ENCODE measurements at regions not wholly inside any gene's neighbourhood (a gene's known extent, or its start where the extent isn't known, plus 50 kb on each side); places are given as distances from the start of the nearest gene placed in this dataset.

GRCh38 chr6:67757465-67758033 lies 877.5 kb upstream of the ADGRB3 start:
- Histone ChIP-seq H3K27ac (ENCODE audit: insufficient read depth in 1 of 2, low read depth in 1 of 2, low read length in 2 of 2, poor library complexity in 1 of 2, severe bottlenecking in 2 of 2) (no peak overlapping the region), H3K9me3 (ENCODE audit: control extremely low read depth in 1 of 5, control insufficient read depth in 4 of 5, insufficient read depth in 2 of 5, low read depth in 1 of 5, low read length in 4 of 5) (peaks cover 0 to 3% (median 0%) of the 10 kb centered on the region in 5 experiments), H3K27me3 (replicated peaks in 2 of 5; ENCODE audit: control insufficient read depth in 4 of 5, insufficient read depth in 5 of 5, low read length in 4 of 5) (no peaks in the 10 kb centered on the region), H3K4me1 (ENCODE audit: control extremely low read depth in 1 of 4, control insufficient read depth in 4 of 4, insufficient read depth in 4 of 4, low read length in 3 of 4) (no peaks in the 10 kb centered on the region), H3K36me3 (ENCODE audit: control insufficient read depth in 4 of 4, insufficient read depth in 4 of 4, low read length in 3 of 4) (no peaks in the 10 kb centered on the region), H3K4me3 (ENCODE audit: control insufficient read depth in 1 of 7, extremely low read depth in 1 of 7, insufficient read depth in 4 of 7, low read depth in 2 of 7, low read length in 6 of 7) (no peak overlapping the region)
- DNase-seq: no peak
- ChIA-PET CTCF (no interaction called here), POLR2A (no interaction called here)
- 91% methylated on average over 3 of the region's 3 CpGs for WGBS (ENCODE audit: insufficient coverage)

GRCh38 chr6:67748521-67748920 lies 886.6 kb upstream of the ADGRB3 start:
- Histone ChIP-seq H3K27me3 (replicated peaks in 2 of 5; ENCODE audit: control insufficient read depth in 4 of 5, insufficient read depth in 5 of 5, low read length in 4 of 5) (no peaks in the 10 kb centered on the region), H3K27ac (ENCODE audit: insufficient read depth in 1 of 2, low read depth in 1 of 2, low read length in 2 of 2, poor library complexity in 1 of 2, severe bottlenecking in 2 of 2) (no peak overlapping the region), H3K4me1 (ENCODE audit: control extremely low read depth in 1 of 4, control insufficient read depth in 4 of 4, insufficient read depth in 4 of 4, low read length in 3 of 4) (no peaks in the 10 kb centered on the region), H3K9me3 (ENCODE audit: control extremely low read depth in 1 of 5, control insufficient read depth in 4 of 5, insufficient read depth in 2 of 5, low read depth in 1 of 5, low read length in 4 of 5) (no peaks in the 10 kb centered on the region), H3K4me3 (ENCODE audit: control insufficient read depth in 1 of 7, extremely low read depth in 1 of 7, insufficient read depth in 4 of 7, low read depth in 2 of 7, low read length in 6 of 7) (no peak overlapping the region), H3K36me3 (ENCODE audit: control insufficient read depth in 4 of 4, insufficient read depth in 4 of 4, low read length in 3 of 4) (no peaks in the 10 kb centered on the region)
- WGBS (ENCODE audit: insufficient coverage): no CpG with 5 or more reads among the region's 1 CpG
- ChIA-PET POLR2A (no interaction called here), CTCF (no interaction called here)
- no peak for DNase-seq

- Histone ChIP-seq H3K36me3 (ENCODE audit: control insufficient read depth in 4 of 4, insufficient read depth in 4 of 4, low read length in 3 of 4) (no peaks in the 10 kb centered on the region), H3K9me3 (ENCODE audit: control extremely low read depth in 1 of 5, control insufficient read depth in 4 of 5, insufficient read depth in 2 of 5, low read depth in 1 of 5, low read length in 4 of 5) (no peaks in the 10 kb centered on the region), H3K27me3 (replicated peaks in 2 of 5; ENCODE audit: control insufficient read depth in 4 of 5, insufficient read depth in 5 of 5, low read length in 4 of 5) (no peaks in the 10 kb centered on the region), H3K27ac (ENCODE audit: insufficient read depth in 1 of 2, low read depth in 1 of 2, low read length in 2 of 2, poor library complexity in 1 of 2, severe bottlenecking in 2 of 2) (no peak overlapping the region), H3K4me1 (ENCODE audit: control extremely low read depth in 1 of 4, control insufficient read depth in 4 of 4, insufficient read depth in 4 of 4, low read length in 3 of 4) (no peaks in the 10 kb centered on the region), H3K4me3 (ENCODE audit: control insufficient read depth in 1 of 7, extremely low read depth in 1 of 7, insufficient read depth in 4 of 7, low read depth in 2 of 7, low read length in 6 of 7) (no peak overlapping the region)
- DNase-seq: no peak
- ChIA-PET POLR2A (no interaction called here), CTCF (no interaction called here)
These were observed 898.3 kb upstream of the ADGRB3 start for GRCh38 chr6:67736816-67737215.

- H3K27ac ChIP-seq (ENCODE audit: insufficient read depth in 1 of 2, low read depth in 1 of 2, low read length in 2 of 2, poor library complexity in 1 of 2, severe bottlenecking in 2 of 2): no peak overlapping the region
- no peaks in the 10 kb centered on the region for H3K36me3 ChIP-seq (ENCODE audit: control insufficient read depth in 4 of 4, insufficient read depth in 4 of 4, low read length in 3 of 4)
- CTCF ChIA-PET: no interaction called here
- H3K4me3 ChIP-seq (ENCODE audit: control insufficient read depth in 1 of 7, extremely low read depth in 1 of 7, insufficient read depth in 4 of 7, low read depth in 2 of 7, low read length in 6 of 7): no peak overlapping the region
- no peaks in the 10 kb centered on the region for H3K9me3 ChIP-seq (ENCODE audit: control extremely low read depth in 1 of 5, control insufficient read depth in 4 of 5, insufficient read depth in 2 of 5, low read depth in 1 of 5, low read length in 4 of 5)
- H3K27me3 ChIP-seq (replicated peaks in 2 of 5; ENCODE audit: control insufficient read depth in 4 of 5, insufficient read depth in 5 of 5, low read length in 4 of 5): no peaks in the 10 kb centered on the region
- no peaks in the 10 kb centered on the region for H3K4me1 ChIP-seq (ENCODE audit: control extremely low read depth in 1 of 4, control insufficient read depth in 4 of 4, insufficient read depth in 4 of 4, low read length in 3 of 4)
- POLR2A ChIA-PET: no interaction called here
- DNase-seq: no peak
These were observed 898.9 kb upstream of the ADGRB3 start for GRCh38 chr6:67736161-67736560.

GRCh38 chr6:67735623-67736022 lies 899.5 kb upstream of the ADGRB3 start:
- Histone ChIP-seq H3K4me1 (ENCODE audit: control extremely low read depth in 1 of 4, control insufficient read depth in 4 of 4, insufficient read depth in 4 of 4, low read length in 3 of 4) (no peaks in the 10 kb centered on the region), H3K27ac (ENCODE audit: insufficient read depth in 1 of 2, low read depth in 1 of 2, low read length in 2 of 2, poor library complexity in 1 of 2, severe bottlenecking in 2 of 2) (no peak overlapping the region), H3K9me3 (ENCODE audit: control extremely low read depth in 1 of 5, control insufficient read depth in 4 of 5, insufficient read depth in 2 of 5, low read depth in 1 of 5, low read length in 4 of 5) (no peaks in the 10 kb centered on the region), H3K36me3 (ENCODE audit: control insufficient read depth in 4 of 4, insufficient read depth in 4 of 4, low read length in 3 of 4) (no peaks in the 10 kb centered on the region), H3K27me3 (replicated peaks in 2 of 5; ENCODE audit: control insufficient read depth in 4 of 5, insufficient read depth in 5 of 5, low read length in 4 of 5) (no peaks in the 10 kb centered on the region), H3K4me3 (ENCODE audit: control insufficient read depth in 1 of 7, extremely low read depth in 1 of 7, insufficient read depth in 4 of 7, low read depth in 2 of 7, low read length in 6 of 7) (no peak overlapping the region)
- WGBS (ENCODE audit: insufficient coverage): no CpG with 5 or more reads among the region's 1 CpG
- ChIA-PET CTCF (no interaction called here), POLR2A (no interaction called here)
- DNase-seq: no peak

GRCh38 chr6:67722861-67723261 lies 912.2 kb upstream of the ADGRB3 start:
- POLR2A ChIA-PET: no interaction called here
- no peaks in the 10 kb centered on the region for H3K4me1 ChIP-seq (ENCODE audit: control extremely low read depth in 1 of 4, control insufficient read depth in 4 of 4, insufficient read depth in 4 of 4, low read length in 3 of 4)
- CTCF ChIA-PET: no interaction called here
- H3K27me3 ChIP-seq (replicated peaks in 2 of 5; ENCODE audit: control insufficient read depth in 4 of 5, insufficient read depth in 5 of 5, low read length in 4 of 5): no peaks in the 10 kb centered on the region
- peaks cover 0 to 2% (median 0%) of the 10 kb centered on the region in 5 experiments for H3K9me3 ChIP-seq (ENCODE audit: control extremely low read depth in 1 of 5, control insufficient read depth in 4 of 5, insufficient read depth in 2 of 5, low read depth in 1 of 5, low read length in 4 of 5)
- 84% methylated on average over 14 of the region's 14 CpGs for WGBS (ENCODE audit: insufficient coverage)
- no peak overlapping the region for H3K27ac ChIP-seq (ENCODE audit: insufficient read depth in 1 of 2, low read depth in 1 of 2, low read length in 2 of 2, poor library complexity in 1 of 2, severe bottlenecking in 2 of 2)
- no peak for DNase-seq
- no peak overlapping the region for H3K4me3 ChIP-seq (ENCODE audit: control insufficient read depth in 1 of 7, extremely low read depth in 1 of 7, insufficient read depth in 4 of 7, low read depth in 2 of 7, low read length in 6 of 7)
- H3K36me3 ChIP-seq (ENCODE audit: control insufficient read depth in 4 of 4, insufficient read depth in 4 of 4, low read length in 3 of 4): no peaks in the 10 kb centered on the region

GRCh38 chr6:67717281-67717680 lies 917.8 kb upstream of the ADGRB3 start:
- POLR2A ChIA-PET: no interaction called here
- no CpG with 5 or more reads among the region's 3 CpGs for WGBS (ENCODE audit: insufficient coverage)

More at GRCh38 chr6:67717281-67717680, 917.8 kb upstream of the ADGRB3 start:
- no peak for DNase-seq
- H3K9me3 ChIP-seq (ENCODE audit: control extremely low read depth in 1 of 5, control insufficient read depth in 4 of 5, insufficient read depth in 2 of 5, low read depth in 1 of 5, low read length in 4 of 5): peaks cover 0 to 2% (median 0%) of the 10 kb centered on the region in 5 experiments
- H3K4me3 ChIP-seq (ENCODE audit: control insufficient read depth in 1 of 7, extremely low read depth in 1 of 7, insufficient read depth in 4 of 7, low read depth in 2 of 7, low read length in 6 of 7): no peak overlapping the region
- CTCF ChIA-PET: no interaction called here
- no peak overlapping the region for H3K27ac ChIP-seq (ENCODE audit: insufficient read depth in 1 of 2, low read depth in 1 of 2, low read length in 2 of 2, poor library complexity in 1 of 2, severe bottlenecking in 2 of 2)
- H3K27me3 ChIP-seq (replicated peaks in 2 of 5; ENCODE audit: control insufficient read depth in 4 of 5, insufficient read depth in 5 of 5, low read length in 4 of 5): no peaks in the 10 kb centered on the region
- no peaks in the 10 kb centered on the region for H3K4me1 ChIP-seq (ENCODE audit: control extremely low read depth in 1 of 4, control insufficient read depth in 4 of 4, insufficient read depth in 4 of 4, low read length in 3 of 4)
- H3K36me3 ChIP-seq (ENCODE audit: control insufficient read depth in 4 of 4, insufficient read depth in 4 of 4, low read length in 3 of 4): no peaks in the 10 kb centered on the region

All from common myeloid progenitor, CD34-positive (primary cell).